ENCODE measurements at regions not wholly inside any gene's neighbourhood (a gene's known extent, or its start where the extent isn't known, plus 50 kb on each side); places are given as distances from the start of the nearest gene placed in this dataset.

DNA sequence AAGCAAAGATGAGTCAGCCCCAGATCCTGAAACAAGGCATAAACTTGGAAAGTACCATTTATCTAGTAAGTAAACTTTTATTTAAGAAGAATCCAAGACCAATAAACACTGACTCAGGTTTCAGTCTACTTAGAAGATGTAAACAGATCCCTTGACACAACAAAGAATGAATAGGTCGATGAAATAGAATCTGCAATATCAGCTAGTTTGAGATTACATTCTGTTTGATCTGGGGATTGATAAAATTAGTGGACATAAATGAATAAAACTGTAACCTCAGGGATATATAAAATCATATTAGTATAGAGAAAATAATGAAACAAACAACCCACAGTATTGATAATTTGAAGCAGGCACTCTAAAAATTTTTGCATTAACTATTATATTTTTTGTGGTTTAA is 708.9 kb downstream of the FAM181B start:
- Histone ChIP-seq H4K20me1 (ENCODE audit: insufficient read depth, low read length) (no peaks in the 10 kb centered on the region), H3K79me2 (ENCODE audit: insufficient read depth, low read length) (no peaks in the 10 kb centered on the region), H2AFZ (ENCODE audit: low read length) (no peak overlapping the region), H3K27me3 (ENCODE audit: control insufficient read depth in 1 of 2, insufficient read depth in 2 of 2, low read length in 2 of 2) (no peaks in the 10 kb centered on the region), H3K4me1 (ENCODE audit: insufficient read depth, low read length) (no peaks in the 10 kb centered on the region), H3K36me3 (replicated peaks in 1 of 2; ENCODE audit: control insufficient read depth in 1 of 2, insufficient read depth in 2 of 2, low read length in 2 of 2) (no peaks in the 10 kb centered on the region), H3K4me3 (replicated peaks in 1 of 3; ENCODE audit: insufficient read depth in 1 of 3, low read depth in 2 of 3, low read length in 3 of 3) (no peak overlapping the region), H3K27ac (ENCODE audit: extremely low read length, insufficient read depth, low read length) (no peak overlapping the region), H3K4me2 (ENCODE audit: low read depth, low read length) (no peak overlapping the region), H3K9ac (ENCODE audit: insufficient read depth, low read depth, low read length) (no peak overlapping the region), H3K9me3 (ENCODE audit: low read length) (no peaks in the 10 kb centered on the region)
- BruUV-seq (replicated peaks), result no TSS peak
- ChIA-PET POLR2A (no interaction called here), CTCF (ENCODE audit: low intra/inter-chr PET ratio, low total read pairs) (no interaction called here)
- WGBS (ENCODE audit: low lambda C conversion rate), result 3% methylated on average over 1 of the region's 1 CpG
- in situ Hi-C loops (cut with HindIII; ENCODE audit: extremely low pct_ligation_motif_present, low pct_unique_long_range_greater_than_20kb), result no loop called here
- ATAC-seq (no peak), FAIRE-seq (no peak), DNase-seq (ENCODE audit: low spot score) (no peak)
- intact Hi-C loops (cut with micrococcal nuclease; ENCODE audit: unreplicated experiment), result no loop called here
- TF ChIP-seq MAFK (conservative IDR thresholded peaks at IDR 0.05 in 1 of 2, IDR thresholded peaks at IDR 0.05 in 1 of 2; ENCODE audit: low read length in 2 of 2) (peak; percentile 40 to 62; a peak in 3 of 4 replicates), MAFF (IDR thresholded peaks at IDR 0.05; ENCODE audit: low read depth, low read length) (peak; percentile 51; the same call in 1 of the 2 replicates), ZNF773 (CRISPR knock-in tag; IDR thresholded peaks at IDR 0.05; ENCODE audit: borderline replicate concordance) (no peak), ZNF839 (CRISPR knock-in tag; IDR thresholded peaks at IDR 0.05; ENCODE audit: borderline replicate concordance) (no peak)

- BruUV-seq (replicated peaks), result no TSS peak
- POLR2A ChIA-PET, result no interaction called here
- TF ChIP-seq, protein P1, sequence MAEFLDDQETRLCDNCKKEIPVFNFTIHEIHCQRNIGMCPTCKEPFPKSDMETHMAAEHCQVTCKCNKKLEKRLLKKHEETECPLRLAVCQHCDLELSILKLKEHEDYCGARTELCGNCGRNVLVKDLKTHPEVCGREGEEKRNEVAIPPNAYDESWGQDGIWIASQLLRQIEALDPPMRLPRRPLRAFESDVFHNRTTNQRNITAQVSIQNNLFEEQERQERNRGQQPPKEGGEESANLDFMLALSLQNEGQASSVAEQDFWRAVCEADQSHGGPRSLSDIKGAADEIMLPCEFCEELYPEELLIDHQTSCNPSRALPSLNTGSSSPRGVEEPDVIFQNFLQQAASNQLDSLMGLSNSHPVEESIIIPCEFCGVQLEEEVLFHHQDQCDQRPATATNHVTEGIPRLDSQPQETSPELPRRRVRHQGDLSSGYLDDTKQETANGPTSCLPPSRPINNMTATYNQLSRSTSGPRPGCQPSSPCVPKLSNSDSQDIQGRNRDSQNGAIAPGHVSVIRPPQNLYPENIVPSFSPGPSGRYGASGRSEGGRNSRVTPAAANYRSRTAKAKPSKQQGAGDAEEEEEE (CRISPR knock-in tag; IDR thresholded peaks at IDR 0.05; ENCODE audit: borderline replicate concordance), result no peak
- TF ChIP-seq ZNF614 (CRISPR knock-in tag; IDR thresholded peaks at IDR 0.05; ENCODE audit: borderline replicate concordance), result no peak
- TF ChIP-seq, protein P2, sequence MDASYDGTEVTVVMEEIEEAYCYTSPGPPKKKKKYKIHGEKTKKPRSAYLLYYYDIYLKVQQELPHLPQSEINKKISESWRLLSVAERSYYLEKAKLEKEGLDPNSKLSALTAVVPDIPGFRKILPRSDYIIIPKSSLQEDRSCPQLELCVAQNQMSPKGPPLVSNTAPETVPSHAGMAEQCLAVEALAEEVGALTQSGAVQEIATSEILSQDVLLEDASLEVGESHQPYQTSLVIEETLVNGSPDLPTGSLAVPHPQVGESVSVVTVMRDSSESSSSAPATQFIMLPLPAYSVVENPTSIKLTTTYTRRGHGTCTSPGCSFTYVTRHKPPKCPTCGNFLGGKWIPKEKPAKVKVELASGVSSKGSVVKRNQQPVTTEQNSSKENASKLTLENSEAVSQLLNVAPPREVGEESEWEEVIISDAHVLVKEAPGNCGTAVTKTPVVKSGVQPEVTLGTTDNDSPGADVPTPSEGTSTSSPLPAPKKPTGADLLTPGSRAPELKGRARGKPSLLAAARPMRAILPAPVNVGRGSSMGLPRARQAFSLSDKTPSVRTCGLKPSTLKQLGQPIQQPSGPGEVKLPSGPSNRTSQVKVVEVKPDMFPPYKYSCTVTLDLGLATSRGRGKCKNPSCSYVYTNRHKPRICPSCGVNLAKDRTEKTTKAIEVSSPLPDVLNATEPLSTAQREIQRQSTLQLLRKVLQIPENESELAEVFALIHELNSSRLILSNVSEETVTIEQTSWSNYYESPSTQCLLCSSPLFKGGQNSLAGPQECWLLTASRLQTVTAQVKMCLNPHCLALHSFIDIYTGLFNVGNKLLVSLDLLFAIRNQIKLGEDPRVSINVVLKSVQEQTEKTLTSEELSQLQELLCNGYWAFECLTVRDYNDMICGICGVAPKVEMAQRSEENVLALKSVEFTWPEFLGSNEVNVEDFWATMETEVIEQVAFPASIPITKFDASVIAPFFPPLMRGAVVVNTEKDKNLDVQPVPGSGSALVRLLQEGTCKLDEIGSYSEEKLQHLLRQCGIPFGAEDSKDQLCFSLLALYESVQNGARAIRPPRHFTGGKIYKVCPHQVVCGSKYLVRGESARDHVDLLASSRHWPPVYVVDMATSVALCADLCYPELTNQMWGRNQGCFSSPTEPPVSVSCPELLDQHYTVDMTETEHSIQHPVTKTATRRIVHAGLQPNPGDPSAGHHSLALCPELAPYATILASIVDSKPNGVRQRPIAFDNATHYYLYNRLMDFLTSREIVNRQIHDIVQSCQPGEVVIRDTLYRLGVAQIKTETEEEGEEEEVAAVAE (CRISPR knock-in tag; IDR thresholded peaks at IDR 0.05; ENCODE audit: borderline replicate concordance), result no peak
- no peak for TF ChIP-seq CC2D1A (CRISPR knock-in tag; IDR thresholded peaks at IDR 0.05)
- no peak for TF ChIP-seq ZNF562 (CRISPR knock-in tag; IDR thresholded peaks at IDR 0.05; ENCODE audit: borderline replicate concordance)
- TF ChIP-seq TCF12 (IDR thresholded peaks at IDR 0.05), result no peak
- TF ChIP-seq TCF12 (CRISPR knock-in tag; IDR thresholded peaks at IDR 0.05), result no peak
- no peak for TF ChIP-seq MTA1 (CRISPR knock-in tag; IDR thresholded peaks at IDR 0.05; ENCODE audit: borderline replicate concordance)
- TF ChIP-seq MAX (IDR thresholded peaks at IDR 0.05), result no peak
Observed at GRCh38 chr11:82012276-82012675, 721.4 kb downstream of the FAM181B start.

More at GRCh38 chr11:82012276-82012675, 721.4 kb downstream of the FAM181B start:
- FAIRE-seq, result no peak
- H3K4me2 ChIP-seq (ENCODE audit: low read depth, low read length), result no peak overlapping the region
- WGBS (ENCODE audit: low lambda C conversion rate), result 1% methylated on average over 3 of the region's 3 CpGs
- ATAC-seq, result no peak
- H3K27me3 ChIP-seq (ENCODE audit: control insufficient read depth in 1 of 2, insufficient read depth in 2 of 2, low read length in 2 of 2), result no peaks in the 10 kb centered on the region
- H3K79me2 ChIP-seq (ENCODE audit: insufficient read depth, low read length), result no peaks in the 10 kb centered on the region
- intact Hi-C loops (cut with micrococcal nuclease; ENCODE audit: unreplicated experiment), result no loop called here
- H4K20me1 ChIP-seq (ENCODE audit: insufficient read depth, low read length), result no peaks in the 10 kb centered on the region
- no peak overlapping the region for H3K9ac ChIP-seq (ENCODE audit: insufficient read depth, low read depth, low read length)
- no peak overlapping the region for H2AFZ ChIP-seq (ENCODE audit: low read length)
- no peak for DNase-seq (ENCODE audit: low spot score)
- in situ Hi-C loops (cut with HindIII; ENCODE audit: extremely low pct_ligation_motif_present, low pct_unique_long_range_greater_than_20kb), result no loop called here
- H3K4me1 ChIP-seq (ENCODE audit: insufficient read depth, low read length), result no peaks in the 10 kb centered on the region
- H3K4me3 ChIP-seq (replicated peaks in 1 of 3; ENCODE audit: insufficient read depth in 1 of 3, low read depth in 2 of 3, low read length in 3 of 3), result no peak overlapping the region
- no peaks in the 10 kb centered on the region for H3K36me3 ChIP-seq (replicated peaks in 1 of 2; ENCODE audit: control insufficient read depth in 1 of 2, insufficient read depth in 2 of 2, low read length in 2 of 2)
- CTCF ChIA-PET (ENCODE audit: low intra/inter-chr PET ratio, low total read pairs), result no interaction called here
- H3K9me3 ChIP-seq (ENCODE audit: low read length), result no peaks in the 10 kb centered on the region
- no peak overlapping the region for H3K27ac ChIP-seq (ENCODE audit: extremely low read length, insufficient read depth, low read length)
